Adrenal gland (tissue), 5 donors: ENCODE measurements at regions not wholly inside any gene's neighbourhood (a gene's known extent, or its start where the extent isn't known, plus 50 kb on each side); places are given as distances from the start of the nearest gene placed in this dataset.

Experiments
- CTCF ChIP-seq, 6 experiments: fragments of 450-650 bp in 4 of 6; fragments of 200-600 bp in 2 of 6; sonication (generic) in 1 of 6; IDR thresholded peaks; 1 replicate in 5 of 6; 2 replicates in 1 of 6; pipeline versions ENCODE4 v1.5.1 to v1.8.0; 2016 to 2021; ENCODE audit warnings: antibody characterized with exemption in 6 of 6, mild to moderate bottlenecking in 2 of 6, moderate library complexity in 1 of 6
- POLR2A ChIP-seq, 2 donors: fragments of 450-650 bp; IDR thresholded peaks; one replicate each; pipeline ENCODE4 v1.6.1; 2017; ENCODE audit warnings: antibody characterized with exemption in 2 of 2, mild to moderate bottlenecking in 2 of 2, moderate library complexity in 1 of 2
- donor health status: DM: no; HTN: no; CAD: no.

- TF ChIP-seq POLR2A (IDR thresholded peaks at IDR 0.05) (no peak), CTCF (IDR thresholded peaks at IDR 0.05) (no peak)
Measured at GRCh38 chr9:27629425-27629824, 56.1 kb upstream of the C9orf72 start.
